ENCODE measurements at regions not wholly inside any gene's neighbourhood (a gene's known extent, or its start where the extent isn't known, plus 50 kb on each side); places are given as distances from the start of the nearest gene placed in this dataset.

DNA sequence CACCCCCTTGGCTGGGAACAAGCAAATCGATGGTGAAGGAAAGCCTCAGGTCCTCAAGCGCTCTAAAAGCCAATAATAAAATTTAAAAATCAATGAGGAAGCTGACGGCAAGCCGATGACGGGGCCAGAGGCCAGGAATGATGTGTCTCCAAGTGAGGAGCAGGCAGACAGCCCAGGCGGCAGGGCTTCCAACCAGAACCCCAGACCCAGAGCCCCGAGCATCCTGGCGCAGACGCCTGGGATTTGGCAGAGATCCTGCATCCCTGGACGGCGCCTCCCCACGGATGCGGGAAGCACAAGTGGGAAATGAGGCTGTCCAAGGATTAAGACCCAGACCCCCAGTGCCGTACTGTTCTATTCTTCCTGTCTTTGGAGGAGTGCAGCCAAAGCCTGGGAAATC lies 123.0 kb upstream of the PROK2 start:
- Mint-ChIP-seq H3K27me3 (peaks cover 25 to 34% of the 10 kb centered on the region in 2 donors), H3K27ac (no peak overlapping the region), H3K4me1 (ENCODE audit: low read depth in 2 of 2) (peaks cover 5 to 10% of the 10 kb centered on the region in 2 donors), H3K9me3 (no peaks in the 10 kb centered on the region), H3K4me3 (no peak overlapping the region), H3K36me3 (no peaks in the 10 kb centered on the region)
- DNase-seq (ENCODE audit: low spot score) (no peak), ATAC-seq (no peak)

DNA sequence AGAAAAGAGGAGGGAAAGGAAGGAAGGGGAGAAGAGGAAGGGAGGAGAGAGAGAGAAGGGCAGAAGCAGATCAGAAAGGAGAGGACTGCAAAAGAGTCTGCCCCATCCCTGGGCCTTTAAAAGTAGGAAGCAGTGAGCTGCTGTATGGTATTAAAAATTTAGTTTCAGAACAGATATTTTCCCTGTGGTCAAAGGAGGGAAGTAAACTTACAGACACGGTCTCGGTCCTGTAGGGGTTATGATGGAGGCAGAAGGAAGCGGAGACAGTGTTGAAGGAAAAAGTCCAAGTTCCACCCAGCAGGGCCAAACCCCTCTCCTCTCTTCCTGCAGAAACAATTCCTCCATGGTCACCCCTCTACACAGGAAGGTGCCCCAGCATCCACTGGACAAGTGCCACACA lies 122.0 kb upstream of the PROK2 start:
- Mint-ChIP-seq H3K4me1 (ENCODE audit: low read depth in 2 of 2) (peaks cover 5 to 10% of the 10 kb centered on the region in 2 donors), H3K27ac (no peak overlapping the region), H3K4me3 (no peak overlapping the region), H3K9me3 (no peaks in the 10 kb centered on the region), H3K36me3 (no peaks in the 10 kb centered on the region), H3K27me3 (peaks cover 20 to 43% of the 10 kb centered on the region in 2 donors)
- DNase-seq (ENCODE audit: low spot score) (no peak), ATAC-seq (no peak)

DNA sequence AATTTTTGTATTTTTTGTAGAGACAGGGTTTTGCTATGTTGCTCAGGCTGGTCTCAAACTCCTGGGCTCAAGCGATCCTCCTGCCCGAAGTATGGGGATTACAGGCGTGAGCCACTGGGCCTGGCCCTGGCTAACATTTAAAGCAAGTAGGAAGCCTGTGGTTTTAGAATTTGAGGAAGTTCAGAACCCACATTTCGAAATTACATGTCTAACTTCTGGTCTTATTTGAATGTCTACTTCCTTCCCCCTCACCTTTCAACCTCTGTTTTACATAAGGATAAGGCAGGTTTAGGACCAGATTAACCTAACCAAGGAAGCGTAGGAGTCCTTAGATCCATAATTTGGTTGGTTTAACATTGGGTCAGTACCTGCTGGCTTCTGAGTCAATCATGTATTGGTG lies 120.5 kb upstream of the PROK2 start:
- Mint-ChIP-seq H3K9me3 (no peaks in the 10 kb centered on the region), H3K4me1 (ENCODE audit: low read depth in 2 of 2) (peaks cover 5 to 10% of the 10 kb centered on the region in 2 donors), H3K4me3 (no peak overlapping the region), H3K27me3 (peaks cover 22 to 47% of the 10 kb centered on the region in 2 donors), H3K27ac (no peak overlapping the region), H3K36me3 (no peaks in the 10 kb centered on the region)
- DNase-seq (ENCODE audit: low spot score) = no peak
- no peak for ATAC-seq

DNA sequence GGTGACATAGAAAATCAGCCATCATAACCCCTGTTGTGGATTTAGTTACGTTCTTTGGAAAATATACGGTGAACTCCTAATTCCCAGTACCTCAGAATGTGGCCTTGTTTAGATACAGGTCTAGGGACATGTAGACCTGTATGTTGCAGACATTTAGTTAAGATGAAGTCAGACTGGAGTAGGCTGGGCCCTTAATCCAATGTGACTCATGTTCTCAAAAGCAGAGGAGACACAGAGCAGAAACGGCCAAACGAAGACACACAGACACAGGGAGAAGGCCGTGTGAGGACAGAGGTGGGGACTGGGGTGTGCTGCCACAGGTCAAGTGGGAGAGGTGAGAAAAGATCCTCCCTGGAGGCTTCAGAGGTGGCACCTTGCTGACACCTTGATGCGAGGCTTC lies 119.0 kb upstream of the PROK2 start:
- Mint-ChIP-seq H3K9me3 (no peaks in the 10 kb centered on the region), H3K36me3 (no peaks in the 10 kb centered on the region), H3K4me3 (no peak overlapping the region), H3K4me1 (ENCODE audit: low read depth in 2 of 2) (peaks cover 5 to 10% of the 10 kb centered on the region in 2 donors), H3K27me3 (peaks cover 21 to 32% of the 10 kb centered on the region in 2 donors), H3K27ac (no peak overlapping the region)
- DNase-seq (ENCODE audit: low spot score) (no peak), ATAC-seq (peak in 1 of 2 donors; percentile 11)

DNA sequence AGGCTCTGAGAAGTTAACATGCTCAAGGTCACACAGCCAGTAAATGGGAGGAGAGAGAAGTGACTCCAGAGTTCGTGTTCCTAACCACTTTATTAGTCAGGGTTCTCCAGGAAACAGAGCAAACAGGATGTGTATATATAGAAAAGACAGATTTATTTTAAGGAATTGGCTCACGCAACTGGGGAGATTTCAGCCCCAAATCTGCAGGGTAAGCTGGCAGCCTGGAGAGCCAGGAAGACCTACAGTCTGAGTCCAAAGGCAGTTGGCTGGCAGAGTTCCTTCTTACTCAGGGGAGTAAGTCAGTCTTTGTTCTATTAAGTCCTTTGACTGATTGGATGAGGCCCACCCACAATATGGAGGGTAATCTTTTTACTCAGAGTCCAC lies 118.2 kb upstream of the PROK2 start:
- Mint-ChIP-seq H3K9me3 (no peaks in the 10 kb centered on the region), H3K27ac (no peak overlapping the region), H3K4me1 (ENCODE audit: low read depth in 2 of 2) (peaks cover 5 to 10% of the 10 kb centered on the region in 2 donors), H3K27me3 (peaks cover 17 to 27% of the 10 kb centered on the region in 2 donors), H3K36me3 (no peaks in the 10 kb centered on the region), H3K4me3 (no peak overlapping the region)
- DNase-seq (ENCODE audit: low spot score) (no peak), ATAC-seq (no peak)

DNA sequence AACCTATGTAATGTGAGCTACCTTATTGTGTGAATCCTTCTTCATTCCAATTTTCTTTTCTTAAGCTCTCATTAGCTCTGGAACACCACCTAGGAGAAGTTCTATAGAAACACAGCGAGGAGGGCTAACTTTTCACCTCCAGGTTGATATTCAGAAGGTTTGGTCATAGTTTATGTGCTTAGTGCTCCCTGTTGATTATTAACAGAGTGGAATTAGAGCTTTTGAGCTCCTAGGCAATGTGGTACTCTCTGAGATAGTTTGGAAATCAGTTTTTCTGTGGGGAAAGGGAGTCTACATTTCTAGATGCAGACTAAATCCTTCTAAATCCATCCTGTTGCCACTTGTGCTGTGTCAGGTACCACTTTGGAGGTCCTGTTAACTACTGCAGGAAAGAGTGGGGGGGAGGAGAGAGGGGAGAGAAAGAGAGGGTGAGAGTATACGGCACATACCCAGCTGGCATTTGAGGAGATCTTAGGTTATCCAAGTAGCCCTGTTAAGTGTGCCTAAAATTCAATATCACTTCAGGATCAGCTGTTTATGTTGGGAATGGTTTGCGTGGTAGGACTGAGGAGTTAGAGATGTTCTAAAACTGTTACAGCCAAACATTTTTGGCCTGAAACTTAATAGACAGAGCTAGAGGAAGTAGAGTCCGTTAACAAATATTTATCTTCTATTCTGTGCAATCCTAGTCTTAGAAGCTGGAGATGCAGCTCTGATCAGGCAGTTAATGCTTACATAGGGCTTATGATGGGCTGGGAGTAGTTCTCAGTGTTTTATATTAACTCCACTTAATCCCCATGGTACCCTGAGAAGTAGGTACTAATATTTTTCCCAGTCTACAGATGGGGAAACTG lies 117.5 kb upstream of the PROK2 start:
- Mint-ChIP-seq H3K9me3 (no peaks in the 10 kb centered on the region), H3K36me3 (no peaks in the 10 kb centered on the region), H3K4me3 (no peak overlapping the region), H3K27ac (no peak overlapping the region), H3K27me3 (peaks cover 21 to 33% of the 10 kb centered on the region in 2 donors), H3K4me1 (ENCODE audit: low read depth in 2 of 2) (peaks cover 5 to 10% of the 10 kb centered on the region in 2 donors)
- DNase-seq (ENCODE audit: low spot score) (no peak), ATAC-seq (no peak)

DNA sequence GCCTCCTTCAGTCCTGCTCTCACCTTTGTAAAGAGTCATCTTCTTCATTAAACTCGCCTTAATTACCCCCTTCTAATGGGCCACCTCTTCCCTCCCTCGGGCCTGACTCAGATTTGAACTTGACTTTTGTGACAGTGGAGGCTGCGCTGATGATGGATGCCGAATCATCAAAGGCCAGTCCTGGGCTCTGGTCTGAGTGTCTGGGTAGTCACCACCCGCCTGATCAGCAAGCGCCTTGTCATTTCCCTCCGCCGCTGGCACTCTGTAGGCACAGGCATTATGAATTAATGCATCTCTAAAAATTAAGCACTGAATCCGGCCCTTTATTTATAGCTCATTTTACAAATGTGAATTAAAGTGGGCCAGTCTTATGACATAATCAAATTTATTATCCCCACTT lies 116.7 kb upstream of the PROK2 start:
- Mint-ChIP-seq H3K27me3 (peaks cover 23 to 30% of the 10 kb centered on the region in 2 donors), H3K9me3 (no peaks in the 10 kb centered on the region), H3K4me1 (ENCODE audit: low read depth in 2 of 2) (peaks cover 5 to 10% of the 10 kb centered on the region in 2 donors), H3K4me3 (no peak overlapping the region), H3K27ac (no peak overlapping the region), H3K36me3 (no peaks in the 10 kb centered on the region)
- ATAC-seq (no peak), DNase-seq (ENCODE audit: low spot score) (no peak)

DNA sequence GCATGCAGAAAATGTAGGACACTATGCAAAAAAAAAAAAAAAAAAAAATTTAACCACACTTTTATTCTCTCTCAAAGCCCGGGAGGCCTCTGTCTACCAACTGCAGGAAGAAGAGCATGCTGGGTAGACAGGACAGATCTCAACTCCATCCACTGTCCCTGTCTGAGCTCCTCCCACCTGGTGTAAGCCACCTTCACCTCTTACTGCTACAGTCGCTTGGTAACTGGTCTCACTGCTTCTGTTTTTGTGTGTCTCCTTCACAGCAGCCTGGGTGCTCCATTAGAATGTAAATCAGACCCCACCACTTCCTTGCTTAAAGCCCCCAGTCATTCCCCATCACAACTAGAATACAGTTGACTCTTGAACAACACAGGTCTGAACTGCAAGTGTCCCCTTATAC lies 115.1 kb upstream of the PROK2 start:
- no peak for ATAC-seq
- Mint-ChIP-seq H3K27ac (no peak overlapping the region), H3K36me3 (no peaks in the 10 kb centered on the region), H3K4me3 (no peak overlapping the region), H3K4me1 (ENCODE audit: low read depth in 2 of 2) (peaks cover 0 to under 1% of the 10 kb centered on the region in 2 donors), H3K27me3 (peaks cover 30 to 31% of the 10 kb centered on the region in 2 donors), H3K9me3 (no peaks in the 10 kb centered on the region)
- no peak for DNase-seq (ENCODE audit: low spot score)

DNA sequence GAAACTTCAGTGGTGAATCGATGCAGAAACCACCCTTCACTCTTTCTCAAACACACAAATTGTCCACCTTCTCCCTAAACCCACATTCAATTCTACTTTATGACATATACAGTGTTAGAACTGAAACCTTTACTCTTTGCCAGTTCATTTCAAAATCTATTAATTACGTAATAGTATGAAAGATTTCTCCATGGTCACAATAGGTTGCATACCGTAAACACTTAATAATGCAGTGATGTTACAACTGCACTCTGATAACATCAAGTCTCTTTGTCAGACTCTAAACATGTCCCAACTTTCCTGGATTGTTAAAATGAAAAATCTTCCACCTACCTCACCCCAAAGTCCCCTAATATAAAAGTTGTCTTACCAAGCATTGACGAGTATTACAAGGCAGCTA lies 111.8 kb upstream of the PROK2 start:
- Mint-ChIP-seq H3K27me3 (peaks cover 17 to 32% of the 10 kb centered on the region in 2 donors), H3K36me3 (no peaks in the 10 kb centered on the region), H3K4me3 (no peak overlapping the region), H3K27ac (no peak overlapping the region), H3K4me1 (ENCODE audit: low read depth in 2 of 2) (no peaks in the 10 kb centered on the region), H3K9me3 (no peaks in the 10 kb centered on the region)
- ATAC-seq (no peak), DNase-seq (ENCODE audit: low spot score) (no peak)

DNA sequence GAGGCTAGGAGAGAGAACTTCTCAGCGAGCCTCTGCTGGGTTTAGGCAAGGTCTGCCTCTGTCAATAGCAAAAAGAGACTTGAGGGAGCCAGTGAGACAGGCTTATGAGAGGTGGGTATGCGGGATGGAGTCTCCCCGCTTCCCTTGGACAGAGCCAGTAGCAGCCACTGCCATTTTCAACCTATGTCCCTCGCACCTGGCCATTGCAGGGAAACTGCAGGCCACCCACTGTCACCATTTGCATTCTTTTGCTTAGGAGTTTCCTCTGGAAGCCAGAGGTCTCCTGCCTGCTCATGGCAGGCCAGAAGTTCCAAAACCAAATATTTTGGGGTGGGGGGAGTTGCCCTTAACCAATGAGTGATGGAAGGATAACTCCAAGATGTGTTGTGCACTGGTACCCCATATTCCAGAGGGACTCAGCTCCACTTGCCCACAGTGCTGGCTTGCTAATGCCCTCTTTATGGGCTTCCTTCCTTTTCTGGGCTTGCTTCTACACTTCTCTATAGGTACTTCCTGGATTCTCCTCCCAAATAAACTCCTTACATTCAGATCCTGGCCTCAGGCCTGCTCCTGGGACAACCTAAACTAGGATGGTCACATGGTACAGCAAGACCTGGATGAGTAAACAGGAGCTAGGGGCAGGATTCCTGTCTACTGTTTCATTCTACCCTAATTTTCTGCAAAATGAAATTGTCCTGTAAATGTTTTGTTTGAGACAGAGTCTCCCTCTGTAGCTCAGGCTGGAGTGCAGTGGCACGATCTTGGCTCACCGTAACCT lies 108.9 kb upstream of the PROK2 start:
- no peak for ATAC-seq
- peaks cover 12 to 23% of the 10 kb centered on the region in 2 donors for H3K27me3 Mint-ChIP-seq
- H3K9me3 Mint-ChIP-seq = no peaks in the 10 kb centered on the region
- H3K4me3 Mint-ChIP-seq = no peak overlapping the region
- H3K36me3 Mint-ChIP-seq = no peaks in the 10 kb centered on the region
- no peak for DNase-seq (ENCODE audit: low spot score)
- no peak overlapping the region for H3K27ac Mint-ChIP-seq
- H3K4me1 Mint-ChIP-seq (ENCODE audit: low read depth in 2 of 2) = no peaks in the 10 kb centered on the region

DNA sequence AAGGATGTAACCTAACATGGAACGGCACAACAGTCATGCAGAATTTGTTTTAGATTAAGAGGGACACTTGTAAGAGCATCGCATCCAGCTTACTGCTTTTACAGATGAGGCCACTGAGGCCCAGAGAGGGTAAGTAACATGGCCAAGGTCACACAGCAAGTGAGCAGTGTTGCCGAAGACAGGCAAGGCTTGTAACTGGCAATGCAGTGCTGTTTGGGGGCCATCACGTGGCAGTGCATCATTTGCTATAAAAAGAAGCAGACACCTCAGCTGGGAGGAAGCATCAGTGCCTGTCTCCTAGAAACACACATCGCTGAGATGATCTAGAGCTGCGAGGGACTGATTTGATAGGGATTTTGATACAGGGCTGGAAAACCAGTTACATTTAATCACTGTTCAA lies 108.2 kb upstream of the PROK2 start:
- Mint-ChIP-seq H3K27ac (no peak overlapping the region), H3K4me3 (no peak overlapping the region), H3K36me3 (no peaks in the 10 kb centered on the region), H3K9me3 (no peaks in the 10 kb centered on the region), H3K27me3 (peaks cover 18 to 25% of the 10 kb centered on the region in 2 donors), H3K4me1 (ENCODE audit: low read depth in 2 of 2) (no peaks in the 10 kb centered on the region)
- DNase-seq (ENCODE audit: low spot score) (no peak), ATAC-seq (no peak)

DNA sequence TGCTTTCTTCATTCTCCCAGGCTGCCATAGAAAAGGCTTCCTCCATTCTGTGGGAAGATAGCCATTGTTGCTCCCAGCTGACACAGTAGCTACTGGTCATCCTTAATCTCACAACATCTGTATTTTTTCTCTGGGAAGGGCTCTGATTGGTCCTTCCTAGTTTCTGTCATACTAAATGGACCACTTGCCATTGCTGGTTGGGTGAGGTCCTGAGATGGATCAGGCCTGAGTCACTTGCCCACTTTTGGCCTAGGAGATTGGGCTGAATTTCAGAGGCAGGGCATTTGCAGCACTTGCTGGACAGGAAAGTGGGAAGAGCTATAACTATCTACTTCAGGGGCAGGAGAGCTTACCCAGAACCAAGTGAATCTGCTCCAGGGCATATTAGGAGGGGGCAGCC lies 106.5 kb upstream of the PROK2 start:
- H3K4me1 Mint-ChIP-seq (ENCODE audit: low read depth in 2 of 2) = no peaks in the 10 kb centered on the region
- H3K27ac Mint-ChIP-seq = no peak overlapping the region
- H3K27me3 Mint-ChIP-seq = peaks cover 18 to 19% of the 10 kb centered on the region in 2 donors
- no peaks in the 10 kb centered on the region for H3K36me3 Mint-ChIP-seq
- ATAC-seq (no peak), DNase-seq (ENCODE audit: low spot score) (no peak)
- H3K4me3 Mint-ChIP-seq = no peak overlapping the region
- H3K9me3 Mint-ChIP-seq = no peaks in the 10 kb centered on the region

DNA sequence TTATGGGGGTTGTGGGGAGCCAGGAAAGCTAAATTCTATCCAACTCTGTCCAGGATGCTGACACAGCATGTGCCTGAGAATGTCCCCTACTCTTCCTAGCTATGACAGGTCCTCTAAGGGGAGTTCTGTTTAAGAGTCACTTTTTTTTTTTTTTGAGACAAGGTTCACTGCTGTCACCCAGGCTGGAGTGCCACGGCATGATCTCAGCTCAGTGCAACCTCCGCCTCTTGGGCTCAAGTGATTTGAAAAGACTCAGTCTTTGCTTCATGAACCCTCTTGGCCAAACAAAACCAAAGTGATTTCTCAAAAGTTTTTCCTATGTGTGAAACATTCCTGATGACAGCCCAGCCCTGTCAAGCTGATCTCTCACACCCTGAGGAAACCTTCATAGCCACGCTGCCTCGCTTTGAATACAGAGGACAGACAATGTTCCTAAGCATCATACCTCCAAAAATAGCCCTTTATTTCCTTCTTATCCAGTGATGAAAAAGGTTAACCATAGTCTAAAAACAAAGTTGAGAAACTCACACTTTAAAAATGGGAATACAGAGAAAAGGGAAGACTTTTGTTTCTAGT lies 105.5 kb upstream of the PROK2 start:
- H3K36me3 Mint-ChIP-seq = no peaks in the 10 kb centered on the region
- no peak overlapping the region for H3K4me3 Mint-ChIP-seq
- H3K9me3 Mint-ChIP-seq = no peaks in the 10 kb centered on the region
- DNase-seq (ENCODE audit: low spot score) = no peak
- no peak for ATAC-seq
- H3K27ac Mint-ChIP-seq = no peak overlapping the region
- H3K4me1 Mint-ChIP-seq (ENCODE audit: low read depth in 2 of 2) = no peaks in the 10 kb centered on the region
- H3K27me3 Mint-ChIP-seq = peaks cover 15 to 23% of the 10 kb centered on the region in 2 donors

DNA sequence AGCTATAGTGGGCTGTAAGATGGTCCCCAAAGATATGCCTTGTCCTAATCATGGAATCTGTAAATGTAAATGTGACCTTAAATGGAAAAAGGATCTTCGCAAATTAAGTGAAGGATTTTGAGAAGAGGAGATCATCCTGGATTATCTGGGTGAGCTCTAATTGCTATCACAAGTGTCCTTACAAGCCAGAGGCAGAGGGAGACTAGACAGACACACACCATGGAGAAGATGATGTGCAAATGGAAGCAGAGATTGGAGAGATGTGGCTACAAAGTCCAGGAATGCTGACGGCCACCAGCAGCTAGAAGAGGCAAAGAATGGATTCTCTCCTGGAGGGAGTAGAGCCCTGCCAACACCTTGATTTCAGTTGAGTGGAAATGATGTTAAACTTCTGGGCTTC lies 102.3 kb upstream of the PROK2 start:
- H3K27ac Mint-ChIP-seq = no peak overlapping the region
- DNase-seq (ENCODE audit: low spot score) (no peak), ATAC-seq (no peak)
- no peak overlapping the region for H3K4me3 Mint-ChIP-seq
- no peaks in the 10 kb centered on the region for H3K36me3 Mint-ChIP-seq
- no peaks in the 10 kb centered on the region for H3K9me3 Mint-ChIP-seq
- no peaks in the 10 kb centered on the region for H3K4me1 Mint-ChIP-seq (ENCODE audit: low read depth in 2 of 2)
- peaks cover 21 to 48% of the 10 kb centered on the region in 2 donors for H3K27me3 Mint-ChIP-seq
